DLD1 (cell line): ENCODE measurements at regions not wholly inside any gene's neighbourhood (a gene's known extent, or its start where the extent isn't known, plus 50 kb on each side); places are given as distances from the start of the nearest gene placed in this dataset.
"Not testable (repeated sequence)": the region's sequence is repeated elsewhere in the genome, so short reads cannot be mapped to it uniquely, and the experiment has no call there.

Source experiments
- in situ Hi-C: cut with HindIII; loops from 2 replicates; pipeline ENCODE4 v1.10.0; 2017; ENCODE audit warnings: low sequenced_read_pairs

- in situ Hi-C loops: no loop called here
Observed at GRCh38 chr3:71942432-71943187, 157.7 kb upstream of the PROK2 start.

- in situ Hi-C loops: no loop called here
Observed at GRCh38 chr3:71940486-71940885, 155.5 kb upstream of the PROK2 start.

GRCh38 chr3:71938081-71938480, 153.1 kb upstream of the PROK2 start:
- in situ Hi-C loops: not testable (repeated sequence)

GRCh38 chr3:71936681-71937080, 151.7 kb upstream of the PROK2 start:
- in situ Hi-C loops: no loop called here

GRCh38 chr3:71934520-71935270, 149.7 kb upstream of the PROK2 start:
- in situ Hi-C loops: no loop called here

GRCh38 chr3:71931922-71932321, 147.0 kb upstream of the PROK2 start:
- in situ Hi-C loops: no loop called here

GRCh38 chr3:71930056-71930991, 145.4 kb upstream of the PROK2 start:
- in situ Hi-C loops: no loop called here

GRCh38 chr3:71928212-71928611, 143.3 kb upstream of the PROK2 start:
- in situ Hi-C loops: no loop called here

- in situ Hi-C loops: no loop called here
Observed at GRCh38 chr3:71927505-71928066, 142.6 kb upstream of the PROK2 start.

- in situ Hi-C loops: no loop called here
Observed at GRCh38 chr3:71926616-71927015, 141.7 kb upstream of the PROK2 start.

GRCh38 chr3:71926262-71926600, 141.3 kb upstream of the PROK2 start:
- in situ Hi-C loops: no loop called here

- in situ Hi-C loops: not testable (repeated sequence)
Observed at GRCh38 chr3:71925511-71926261, 140.7 kb upstream of the PROK2 start.

GRCh38 chr3:71924721-71925120, 139.8 kb upstream of the PROK2 start:
- in situ Hi-C loops: no loop called here

- in situ Hi-C loops: no loop called here
Observed at GRCh38 chr3:71921036-71921435, 136.1 kb upstream of the PROK2 start.

- in situ Hi-C loops: no loop called here
Observed at GRCh38 chr3:71919572-71919971, 134.6 kb upstream of the PROK2 start.

GRCh38 chr3:71917545-71917944, 132.6 kb upstream of the PROK2 start:
- in situ Hi-C loops: no loop called here

- in situ Hi-C loops: no loop called here
Observed at GRCh38 chr3:71916747-71917369, 131.9 kb upstream of the PROK2 start.

GRCh38 chr3:71912839-71913495, 128.0 kb upstream of the PROK2 start:
- in situ Hi-C loops: no loop called here

- in situ Hi-C loops: no loop called here
Observed at GRCh38 chr3:71910108-71910507, 125.2 kb upstream of the PROK2 start.
